Esophagus squamous epithelium (tissue), 5 donors: ENCODE measurements at regions not wholly inside any gene's neighbourhood (a gene's known extent, or its start where the extent isn't known, plus 50 kb on each side); places are given as distances from the start of the nearest gene placed in this dataset.
"Not testable (repeated sequence)": the region's sequence is repeated elsewhere in the genome, so short reads cannot be mapped to it uniquely, and the experiment has no call there.

Source experiments
- DNase-seq: peaks from one replicate; lab custom pipeline; 2025; lab: John Stamatoyannopoulos, UW
- H3K27ac ChIP-seq, 4 donors: fragments of 200-600 bp; sonication (generic); one replicate each; pipeline ENCODE4 v1.5.1; 2016 to 2019; ENCODE audit warnings: mild to moderate bottlenecking in 1 of 4
- H3K27me3 ChIP-seq, 4 donors: fragments of 200-600 bp; sonication (generic); 1 replicate in 3 of 4; 2 replicates in 1 of 4; pipeline versions ENCODE4 v1.5.1 to v1.6.0; 2017 to 2021; ENCODE audit warnings: antibody characterized with exemption in 1 of 4
- H3K36me3 ChIP-seq, 3 donors: fragments of 200-600 bp; sonication (generic); one replicate each; pipeline ENCODE4 v1.5.1; 2016 to 2019
- H3K4me1 ChIP-seq, 3 donors: fragments of 200-600 bp; sonication (generic); one replicate each; pipeline ENCODE4 v1.5.1; 2017 to 2019
- H3K4me3 ChIP-seq, 4 donors: fragments of 200-600 bp; sonication (generic); 1 replicate in 3 of 4; 2 replicates in 1 of 4; pipeline ENCODE4 v1.5.1; 2016 to 2019; ENCODE audit warnings: mild to moderate bottlenecking in 2 of 4, moderate library complexity in 1 of 4
- H3K9me3 ChIP-seq, 3 donors: fragments of 200-600 bp; sonication (generic); one replicate each; pipeline ENCODE4 v1.5.1; 2016 to 2019
- CTCF ChIP-seq, 6 experiments: fragments of 450-650 bp in 4 of 6; fragments of 200-600 bp in 2 of 6; sonication (generic) in 2 of 6; IDR thresholded peaks; one replicate each; pipeline ENCODE4 v1.5.1; 2016 to 2019; ENCODE audit warnings: antibody characterized with exemption in 6 of 6, mild to moderate bottlenecking in 4 of 6, moderate library complexity in 4 of 6
- POLR2A ChIP-seq, 4 donors: fragments of 450-650 bp; IDR thresholded peaks; one replicate each; pipeline ENCODE4 v1.6.1; 2017; ENCODE audit warnings: antibody characterized with exemption in 4 of 4, mild to moderate bottlenecking in 4 of 4, moderate library complexity in 3 of 4
- WGBS, 2 donors: methylation state at CpG; one replicate each; pipeline ENCODE4 v1.1.5; 2018; 5-methylcytosine and 5-hydroxymethylcytosine counted together
- intact Hi-C: fragments of 100-400 bp; cut with DNase I; formaldehyde crosslinking; loops from one replicate; pipeline ENCODE4 v1.15.0; 2022
- donor health status: DM: yes; HTN: yes; CAD: no.

- Histone ChIP-seq H3K27me3 (no peaks in the 10 kb centered on the region), H3K4me3 (no peak overlapping the region), H3K27ac (no peak overlapping the region), H3K4me1 (no peaks in the 10 kb centered on the region), H3K9me3 (no peaks in the 10 kb centered on the region), H3K36me3 (no peaks in the 10 kb centered on the region)
- DNase-seq: no peak
- intact Hi-C loops: no loop called here
- WGBS, 2 donors: 69 to 72% methylated on average over 3 of the region's 3 CpGs
- TF ChIP-seq CTCF (IDR thresholded peaks at IDR 0.05): no peak
These were observed 216.3 kb downstream of the SATB1 start for GRCh38 chr3:18208856-18209255.

GRCh38 chr3:18208091-18208490 is 217.0 kb downstream of the SATB1 start:
- WGBS, 2 donors: 61 to 80% methylated on average over 2 of the region's 2 CpGs
- no peaks in the 10 kb centered on the region for H3K36me3 ChIP-seq
- no peak overlapping the region for H3K27ac ChIP-seq
- TF ChIP-seq CTCF (IDR thresholded peaks at IDR 0.05): no peak
- TF ChIP-seq POLR2A (IDR thresholded peaks at IDR 0.05): no peak
- intact Hi-C loops: no loop called here
- no peak overlapping the region for H3K4me3 ChIP-seq
- no peak for DNase-seq
- H3K27me3 ChIP-seq: no peaks in the 10 kb centered on the region
- H3K9me3 ChIP-seq: no peaks in the 10 kb centered on the region
- no peaks in the 10 kb centered on the region for H3K4me1 ChIP-seq

- Histone ChIP-seq H3K27me3 (no peaks in the 10 kb centered on the region), H3K36me3 (no peaks in the 10 kb centered on the region), H3K4me1 (no peaks in the 10 kb centered on the region), H3K4me3 (no peak overlapping the region), H3K27ac (no peak overlapping the region), H3K9me3 (no peaks in the 10 kb centered on the region)
- intact Hi-C loops: no loop called here
- DNase-seq: no peak
- TF ChIP-seq CTCF (IDR thresholded peaks at IDR 0.05): no peak
- no peak for TF ChIP-seq POLR2A (IDR thresholded peaks at IDR 0.05)
- WGBS, 2 donors: 74 to 75% methylated on average over 3 of the region's 3 CpGs
These were observed 217.9 kb downstream of the SATB1 start for GRCh38 chr3:18207226-18207625.

GRCh38 chr3:18205701-18206100 is 219.4 kb downstream of the SATB1 start:
- H3K27me3 ChIP-seq: not testable (repeated sequence)
- 89 to 92% methylated on average over 9 of the region's 9 CpGs for WGBS, 2 donors

GRCh38 chr3:18201315-18201714 is 223.8 kb downstream of the SATB1 start:
- no peaks in the 10 kb centered on the region for H3K27me3 ChIP-seq
- intact Hi-C loops: no loop called here
- TF ChIP-seq POLR2A (IDR thresholded peaks at IDR 0.05): no peak
- TF ChIP-seq CTCF (IDR thresholded peaks at IDR 0.05): no peak
- no peaks in the 10 kb centered on the region for H3K4me1 ChIP-seq
- no peak overlapping the region for H3K4me3 ChIP-seq
- no peaks in the 10 kb centered on the region for H3K36me3 ChIP-seq
- H3K9me3 ChIP-seq: peaks cover 0 to 2% (median 0%) of the 10 kb centered on the region in 3 donors
- DNase-seq: no peak
- no peak overlapping the region for H3K27ac ChIP-seq

More at GRCh38 chr3:18205701-18206100, 219.4 kb downstream of the SATB1 start:
- H3K4me3 ChIP-seq, H3K9me3 ChIP-seq, intact Hi-C loops, H3K36me3 ChIP-seq, H3K27ac ChIP-seq, H3K4me1 ChIP-seq, DNase-seq: not testable (repeated sequence)

- TF ChIP-seq POLR2A (IDR thresholded peaks at IDR 0.05) (no peak), CTCF (IDR thresholded peaks at IDR 0.05) (no peak)
- no peaks in the 10 kb centered on the region for H3K27me3 ChIP-seq
- H3K36me3 ChIP-seq: no peaks in the 10 kb centered on the region
- no peak overlapping the region for H3K4me3 ChIP-seq
- intact Hi-C loops: no loop called here
- peaks cover 0 to 6% (median 0%) of the 10 kb centered on the region in 3 donors for H3K9me3 ChIP-seq
- H3K4me1 ChIP-seq: no peaks in the 10 kb centered on the region
- H3K27ac ChIP-seq: no peak overlapping the region
- DNase-seq: no peak
These were observed 225.4 kb downstream of the SATB1 start for GRCh38 chr3:18199757-18200156.
